HG02970 (cell line): ENCODE measurements at regions not wholly inside any gene's neighbourhood (a gene's known extent, or its start where the extent isn't known, plus 50 kb on each side); places are given as distances from the start of the nearest gene placed in this dataset.
"Not testable (repeated sequence)": the region's sequence is repeated elsewhere in the genome, so short reads cannot be mapped to it uniquely, and the experiment has no call there.

Experiments used
- ATAC-seq: cut with Tn5 transposase; IDR thresholded peaks from one replicate; pipeline ENCODE4 v1.9.1; 2021; ENCODE audit warnings: mild to moderate bottlenecking, moderate library complexity, moderate number of reproducible peaks; ENCODE audit not compliant: unreplicated experiment, low FRiP score

GRCh38 chr1:195768377-195768776 lies 839.9 kb downstream of the KCNT2 start:
- ATAC-seq: no peak

DNA sequence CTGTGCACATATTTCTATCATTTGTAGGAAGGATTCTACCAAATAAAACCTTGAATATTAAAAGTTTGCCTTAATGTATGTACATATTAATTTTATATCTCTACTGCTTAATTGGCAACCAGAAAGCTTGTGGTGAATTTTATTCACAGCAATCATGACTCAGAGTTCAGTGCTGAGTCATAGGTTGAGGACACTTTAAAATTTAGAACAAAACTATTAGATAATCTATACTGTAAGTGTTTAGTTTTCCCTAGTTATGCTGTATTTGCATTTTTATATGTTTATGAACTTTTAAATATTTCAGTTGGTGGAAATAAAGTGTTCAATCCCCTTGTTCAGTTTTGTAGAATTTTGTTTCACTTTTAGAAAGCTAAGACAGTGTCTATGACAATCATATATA lies 841.5 kb downstream of the KCNT2 start:
- ATAC-seq: no peak

DNA sequence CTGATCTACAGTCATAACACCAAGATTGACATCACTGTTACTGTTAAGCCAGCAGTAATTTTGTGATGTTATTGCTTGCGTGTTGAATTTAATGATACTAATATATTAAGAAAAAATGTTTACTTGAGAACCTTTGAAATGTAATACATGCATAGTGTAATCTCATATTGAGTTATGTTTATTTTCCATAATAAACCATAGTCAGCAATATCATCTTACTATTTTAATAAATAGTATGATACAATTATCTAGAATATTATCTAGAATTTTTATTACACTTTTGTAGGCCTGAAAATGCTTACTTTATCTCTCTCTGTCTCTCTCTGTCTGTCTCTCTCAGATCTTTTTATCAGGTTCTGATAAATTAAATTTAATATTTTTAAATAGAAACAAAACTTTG lies 843.1 kb downstream of the KCNT2 start:
- ATAC-seq: no peak

GRCh38 chr1:195763907-195764374 lies 844.3 kb downstream of the KCNT2 start:
- no peak for ATAC-seq

GRCh38 chr1:195763146-195763906 lies 844.9 kb downstream of the KCNT2 start:
- no peak for ATAC-seq

GRCh38 chr1:195761104-195761503 lies 847.1 kb downstream of the KCNT2 start:
- no peak for ATAC-seq

- no peak for ATAC-seq
These were observed 852.1 kb downstream of the KCNT2 start for GRCh38 chr1:195756109-195756508.

GRCh38 chr1:195754874-195755273 lies 853.4 kb downstream of the KCNT2 start:
- ATAC-seq: no peak

- ATAC-seq: no peak
These were observed 853.9 kb downstream of the KCNT2 start for GRCh38 chr1:195754303-195754702.

DNA sequence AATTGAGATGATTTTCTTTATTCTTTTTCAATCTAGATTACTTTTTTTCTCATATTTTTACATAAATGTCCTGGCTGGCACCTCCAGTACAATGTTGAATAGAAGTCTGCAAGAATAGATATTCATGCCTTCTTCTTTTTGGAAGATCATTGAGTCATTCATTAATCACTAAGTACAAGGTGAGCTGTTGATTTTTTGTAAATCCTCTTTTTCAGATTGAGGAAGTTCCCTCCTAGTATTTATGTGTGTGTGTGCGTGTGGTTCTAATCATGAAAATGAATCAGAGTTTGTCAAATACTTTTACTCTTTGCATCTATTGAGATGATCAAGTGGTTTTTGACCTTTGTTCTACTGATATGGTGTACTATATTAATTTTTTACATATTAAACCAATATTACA lies 859.3 kb downstream of the KCNT2 start:
- no peak for ATAC-seq

- no peak for ATAC-seq
These were observed 862.8 kb downstream of the KCNT2 start for GRCh38 chr1:195745189-195746010.

GRCh38 chr1:195744256-195744655 lies 864.0 kb downstream of the KCNT2 start:
- no peak for ATAC-seq

DNA sequence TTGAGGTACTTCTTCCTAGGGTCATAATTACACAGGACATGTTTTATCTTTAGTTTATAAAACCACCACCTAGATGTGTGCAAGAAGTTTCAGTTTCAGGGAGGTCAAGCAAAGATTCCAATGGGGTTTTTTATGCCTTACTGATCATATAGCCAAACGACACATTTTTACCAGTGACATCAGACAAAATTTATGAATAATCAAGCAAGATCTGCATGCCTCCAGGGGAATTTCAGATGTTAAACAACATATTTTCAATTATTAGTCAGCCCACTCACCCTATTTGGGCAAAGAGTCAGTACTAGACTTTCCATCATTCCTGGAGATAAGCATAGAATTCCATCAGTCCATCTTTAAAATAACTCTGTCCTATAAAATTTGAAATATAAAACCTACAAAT lies 867.4 kb downstream of the KCNT2 start:
- ATAC-seq: no peak

- no peak for ATAC-seq
These were observed 869.1 kb downstream of the KCNT2 start for GRCh38 chr1:195738966-195739650.

GRCh38 chr1:195735140-195735539 lies 873.1 kb downstream of the KCNT2 start:
- ATAC-seq: no peak

DNA sequence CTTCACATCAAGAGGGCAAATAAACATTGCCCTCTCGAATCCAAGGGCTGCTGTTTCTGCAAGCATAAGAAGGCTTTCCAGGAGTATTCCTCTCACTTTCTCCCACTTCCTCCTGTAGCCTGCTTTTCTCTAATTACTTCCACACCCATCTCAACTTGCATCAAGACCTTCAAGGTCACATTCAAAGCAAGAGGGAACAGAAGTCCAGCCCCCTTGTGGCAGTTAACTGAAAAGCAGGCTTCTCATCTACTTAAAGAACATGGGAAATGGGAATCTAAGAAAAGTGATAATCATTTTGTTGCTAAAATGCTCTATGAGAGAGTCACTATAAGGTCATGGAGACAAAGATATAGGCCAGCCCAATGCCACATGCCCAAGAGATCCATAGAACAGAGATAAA lies 874.4 kb downstream of the KCNT2 start:
- ATAC-seq: no peak

- no peak for ATAC-seq
These were observed 874.8 kb downstream of the KCNT2 start for GRCh38 chr1:195733408-195733807.

DNA sequence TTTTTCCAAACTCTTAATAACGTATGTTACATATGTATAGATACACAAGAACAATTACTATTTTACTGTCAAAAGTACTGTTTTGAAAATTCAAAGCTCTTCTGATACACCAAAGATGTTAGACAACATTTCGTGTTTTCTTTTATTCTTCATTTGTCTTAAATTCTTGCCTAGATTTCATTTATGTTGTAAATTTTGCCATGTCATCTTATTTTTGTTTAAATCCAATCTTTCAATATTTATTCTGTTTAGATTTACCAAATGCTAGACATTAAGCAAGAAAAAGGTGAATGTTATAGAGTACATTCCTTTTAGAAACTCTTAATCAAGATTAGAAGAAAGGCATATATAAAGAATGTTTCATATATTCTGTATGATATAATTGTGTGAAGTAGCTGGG lies 876.9 kb downstream of the KCNT2 start:
- ATAC-seq: no peak

DNA sequence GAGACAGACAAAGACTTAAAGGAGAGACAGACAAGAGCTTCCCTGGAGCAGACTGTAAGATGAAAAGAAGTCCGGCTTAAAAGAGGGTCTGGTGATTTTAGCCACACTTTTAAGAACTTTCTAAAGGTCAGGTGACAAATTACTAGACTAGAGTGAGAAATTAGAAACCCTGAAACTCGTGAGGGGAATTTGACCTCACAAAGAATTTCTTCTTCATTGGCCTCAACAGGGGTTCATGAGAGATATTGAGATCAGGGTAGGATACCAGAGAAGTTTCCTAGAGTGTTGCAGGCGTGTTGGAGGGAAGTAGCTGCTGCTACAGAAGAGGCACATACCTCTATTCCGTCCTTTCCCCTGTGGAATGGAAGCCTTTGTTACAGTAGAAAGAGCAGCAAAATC lies 884.4 kb downstream of the KCNT2 start:
- no peak for ATAC-seq

DNA sequence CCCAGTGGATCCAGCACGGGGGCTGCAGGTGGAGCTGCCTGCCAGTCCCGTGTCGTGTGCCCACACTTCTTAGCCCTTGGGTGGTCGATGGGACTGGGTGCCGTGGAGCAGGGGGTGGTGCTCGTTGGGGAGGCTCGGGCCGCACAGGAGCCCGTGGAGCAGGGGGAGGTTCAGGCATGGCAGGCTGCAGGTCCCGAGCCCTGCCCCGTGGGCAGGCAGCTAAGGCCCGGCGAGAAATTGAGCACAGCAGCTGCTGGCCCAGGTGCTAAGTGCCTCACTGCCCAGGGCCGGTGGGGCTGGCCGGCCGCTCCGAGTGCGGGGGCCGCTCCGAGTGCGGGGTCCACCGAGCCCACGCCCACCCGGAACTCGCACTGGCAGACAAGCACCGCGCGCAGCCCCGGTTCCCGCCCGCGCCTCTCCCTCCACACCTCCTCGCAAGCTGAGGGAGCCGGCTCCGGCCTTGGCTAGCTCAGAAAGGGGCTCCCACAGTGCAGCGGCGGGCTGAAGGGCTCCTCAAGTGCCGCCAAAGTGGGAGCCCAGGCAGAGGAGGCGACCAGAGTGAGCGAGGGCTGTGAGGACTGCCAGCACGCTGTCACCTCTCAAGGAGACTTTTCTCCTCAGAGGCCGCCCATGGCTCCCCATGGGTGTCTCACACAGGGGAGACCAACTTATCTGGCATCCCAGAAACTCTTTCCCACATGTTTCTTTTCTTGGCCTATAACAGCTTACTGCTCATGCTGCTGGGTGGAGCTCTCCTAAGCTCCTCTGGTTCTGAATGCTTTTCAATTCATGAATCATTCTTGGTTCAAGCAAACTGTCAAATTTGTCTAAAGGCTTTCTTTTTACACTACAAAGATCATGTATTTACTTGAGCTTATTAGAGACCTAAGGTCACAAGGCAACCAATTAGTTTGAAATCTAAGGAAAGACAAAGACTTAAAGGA lies 885.1 kb downstream of the KCNT2 start:
- not testable (repeated sequence) for ATAC-seq
